SK-N-SH (cell line): ENCODE measurements at regions not wholly inside any gene's neighbourhood (a gene's known extent, or its start where the extent isn't known, plus 50 kb on each side); places are given as distances from the start of the nearest gene placed in this dataset.

ENCODE experiments used
- CTCF ChIA-PET: fragments of 300-600, 350-600 bp; formaldehyde crosslinking; extraction: SDS; loops from one replicate; lab custom pipeline; 2021; lab: Yijun Ruan, JAX
- POLR2A ChIA-PET: fragments of 350-600 bp; sonication (Branson Sonifier 250); formaldehyde crosslinking; extraction: SDS; loops from one replicate; lab custom pipeline; 2020; ENCODE audit warnings: antibody characterized with exemption, inconsistent platforms; lab: Yijun Ruan, JAX
- DNase-seq: peaks from one replicate; pipeline ENCODE4 v3.0.0; 2012
- H2AFZ ChIP-seq: fragments of 200-600 bp; sonication (generic); 2 replicates; pipeline ENCODE4 v1.8.1; 2016; ENCODE audit warnings: antibody characterized with exemption, mild to moderate bottlenecking, low read depth
- H3F3A ChIP-seq: fragments of 200-600 bp; sonication (generic); replicated peaks from 2 replicates; pipeline ENCODE3; 2016; ENCODE audit warnings: antibody characterized with exemption, mild to moderate bottlenecking; ENCODE audit not compliant: insufficient read depth
- H3K27ac ChIP-seq, 2 experiments: fragments of 200-500 bp in 1 of 2; fragments of 200-600 bp in 1 of 2; sonication (Bioruptor generic) in 1 of 2; sonication (generic), shearing (Covaris generic) in 1 of 2; 2 replicates each; pipeline versions ENCODE4 v1.5.1 to v1.6.1; 2014 to 2016; ENCODE audit warnings: low read depth in 2 of 2, inconsistent platforms in 1 of 2, low read length in 1 of 2, mild to moderate bottlenecking in 1 of 2, mixed read lengths in 1 of 2
- H3K27me3 ChIP-seq: fragments of 200-600 bp; sonication (generic), shearing (Covaris generic); 2 replicates; pipeline ENCODE4 v1.6.1; 2016; ENCODE audit warnings: mixed run types; ENCODE audit not compliant: insufficient read depth
- H3K36me3 ChIP-seq, 2 experiments: fragments of 200-500 bp in 1 of 2; fragments of 200-600 bp in 1 of 2; sonication (Bioruptor generic) in 1 of 2; sonication (generic) in 1 of 2; replicated peaks in 1 of 2; 2 replicates each; pipeline versions ENCODE3 to v1.5.1; 2014 to 2016; ENCODE audit warnings: low read length in 1 of 2, mild to moderate bottlenecking in 1 of 2; ENCODE audit not compliant: insufficient read depth in 2 of 2, control insufficient read depth in 1 of 2
- H3K4me1 ChIP-seq, 2 experiments: fragments of 200-500 bp in 1 of 2; fragments of 200-600 bp in 1 of 2; sonication (Bioruptor generic) in 1 of 2; sonication (generic), shearing (Covaris generic) in 1 of 2; 2 replicates each; pipeline versions ENCODE4 v1.5.1 to v1.6.1; 2014 to 2016; ENCODE audit warnings: low read depth in 1 of 2, low read length in 1 of 2, mixed run types in 1 of 2; ENCODE audit not compliant: insufficient read depth in 2 of 2, control insufficient read depth in 1 of 2
- H3K4me2 ChIP-seq: fragments of 200-600 bp; sonication (generic), shearing (Covaris generic); 2 replicates; pipeline ENCODE4 v1.6.1; 2017; ENCODE audit warnings: mixed run types
- H3K4me3 ChIP-seq, 2 experiments: fragments of 200-500 bp in 1 of 2; fragments of 200-600 bp in 1 of 2; sonication (Bioruptor generic) in 1 of 2; sonication (generic), shearing (Covaris generic) in 1 of 2; 2 replicates each; pipeline versions ENCODE4 v1.5.1 to v1.8.1; 2014 to 2016; ENCODE audit warnings: low read depth in 2 of 2, inconsistent platforms in 1 of 2, low read length in 1 of 2, mild to moderate bottlenecking in 1 of 2, mixed read lengths in 1 of 2, moderate library complexity in 1 of 2
- H3K79me2 ChIP-seq: fragments of 200-600 bp; sonication (generic); 2 replicates; pipeline ENCODE4 v1.8.1; 2017; ENCODE audit warnings: mild to moderate bottlenecking; ENCODE audit not compliant: insufficient read depth
- H3K9ac ChIP-seq: fragments of 200-600 bp; sonication (generic); 2 replicates; pipeline ENCODE4 v1.6.1; 2017; ENCODE audit warnings: mixed run types
- H3K9me2 ChIP-seq: fragments of 200-600 bp; sonication (generic); 2 replicates; pipeline ENCODE4 v1.6.1; 2017; ENCODE audit warnings: mixed run types
- H3K9me3 ChIP-seq: fragments of 200-600 bp; sonication (generic); 2 replicates; pipeline ENCODE4 v1.6.1; 2017; ENCODE audit warnings: mixed run types, mild to moderate bottlenecking, moderate library complexity
- H4K20me1 ChIP-seq: fragments of 200-600 bp; sonication (generic); 2 replicates; pipeline ENCODE4 v1.6.1; 2017; ENCODE audit warnings: mild to moderate bottlenecking, mixed run types; ENCODE audit not compliant: insufficient read depth
- FOSL2 ChIP-seq: IDR thresholded peaks from 2 replicates; pipeline ENCODE4 v1.4.0; 2012; ENCODE audit warnings: low read depth, mild to moderate bottlenecking, moderate library complexity, borderline replicate concordance
- GABPA ChIP-seq: IDR thresholded peaks from 2 replicates; pipeline ENCODE4 v1.4.0; 2012; ENCODE audit warnings: low read depth, mild to moderate bottlenecking
- GATA2 ChIP-seq: sonication (generic); formaldehyde crosslinking; IDR thresholded peaks from 2 replicates; pipeline ENCODE4 v1.5.0; 2020; ENCODE audit warnings: mild to moderate bottlenecking, missing genetic modification reagents
- IRF3 ChIP-seq: fragments of 150-350 bp; IDR thresholded peaks from 2 replicates; pipeline ENCODE4 v1.6.1; 2016; ENCODE audit warnings: mild to moderate bottlenecking, low read depth, low read length
- JUND ChIP-seq: IDR thresholded peaks from 2 replicates; pipeline ENCODE4 v1.4.0; 2012
- MAX ChIP-seq: IDR thresholded peaks from 2 replicates; pipeline ENCODE4 v1.4.0; 2012; ENCODE audit warnings: low read depth
- NRF1 ChIP-seq: IDR thresholded peaks from 2 replicates; pipeline ENCODE4 v1.6.1; 2012; ENCODE audit warnings: low read depth, mild to moderate bottlenecking, low read length
- RAD21 ChIP-seq: IDR thresholded peaks from 2 replicates; pipeline ENCODE4 v1.6.1; 2012; ENCODE audit warnings: mild to moderate bottlenecking, low read length
- RCOR1 ChIP-seq: fragments of 150-350 bp; IDR thresholded peaks from 2 replicates; pipeline ENCODE4 v1.6.1; 2017; ENCODE audit warnings: antibody characterized with exemption, low read length
- REST ChIP-seq: IDR thresholded peaks from 2 replicates; pipeline ENCODE4 v1.6.1; 2012; ENCODE audit warnings: mild to moderate bottlenecking, low read depth, low read length, moderate library complexity
- RXRA ChIP-seq: IDR thresholded peaks from 2 replicates; pipeline ENCODE4 v1.4.0; 2012; ENCODE audit warnings: low read depth, mild to moderate bottlenecking, borderline replicate concordance
- SIN3A ChIP-seq: IDR thresholded peaks from 2 replicates; pipeline ENCODE4 v1.6.1; 2012; ENCODE audit warnings: low read depth, mild to moderate bottlenecking, low read length, moderate library complexity, borderline replicate concordance
- SMC3 ChIP-seq: IDR thresholded peaks from 2 replicates; pipeline ENCODE4 v1.6.1; 2012; ENCODE audit warnings: low read depth, low read length, improper control_type of control experiment
- TAF1 ChIP-seq: IDR thresholded peaks from 2 replicates; pipeline ENCODE4 v1.6.1; 2012; ENCODE audit warnings: low read depth, mild to moderate bottlenecking, low read length, moderate library complexity, borderline replicate concordance
- TCF12 ChIP-seq: IDR thresholded peaks from 2 replicates; pipeline ENCODE4 v1.4.0; 2012
- TEAD4 ChIP-seq: IDR thresholded peaks from 2 replicates; pipeline ENCODE4 v1.4.0; 2012; ENCODE audit warnings: mild to moderate bottlenecking, borderline replicate concordance; ENCODE audit not compliant: insufficient read depth
- USF1 ChIP-seq: IDR thresholded peaks from 2 replicates; pipeline ENCODE4 v1.4.0; 2012; ENCODE audit warnings: low read depth, borderline replicate concordance
- YY1 ChIP-seq: IDR thresholded peaks from 2 replicates; pipeline ENCODE4 v1.4.0; 2012; ENCODE audit warnings: low read depth, mild to moderate bottlenecking
- ZBTB33 ChIP-seq: IDR thresholded peaks from 2 replicates; pipeline ENCODE4 v1.4.0; 2012; ENCODE audit warnings: low read depth, borderline replicate concordance
- WGBS: methylation state at CpG from one replicate; pipeline ENCODE4 v1.1.6; 2017; ENCODE audit warnings: low lambda C conversion rate; 5-methylcytosine and 5-hydroxymethylcytosine counted together

GRCh38 chr10:130418731-130419130 is 282.5 kb downstream of the GLRX3 start:
- DNase-seq, result no peak
- H3K4me2 ChIP-seq, result no peak overlapping the region
- H3K9me2 ChIP-seq, result no peaks in the 10 kb centered on the region
- TF ChIP-seq RAD21 (no peak), YY1 (no peak), REST (no peak), JUND (no peak), NRF1 (no peak), TEAD4 (no peak), TAF1 (no peak), RXRA (no peak), TCF12 (no peak), GATA2 (CRISPR knock-in tag) (no peak)
- H3K9me3 ChIP-seq, result no peaks in the 10 kb centered on the region
- ChIA-PET POLR2A (no interaction called here), CTCF (no interaction called here)
- H3K9ac ChIP-seq, result no peak overlapping the region
- no peaks in the 10 kb centered on the region for H3K27me3 ChIP-seq
- WGBS, result 25% methylated on average over 9 of the region's 10 CpGs
- no peaks in the 10 kb centered on the region for H3K79me2 ChIP-seq
- H3K4me3 ChIP-seq, result no peak overlapping the region
- no peaks in the 10 kb centered on the region for H4K20me1 ChIP-seq
- H2AFZ ChIP-seq, result no peak overlapping the region
- H3F3A ChIP-seq, result no peaks in the 10 kb centered on the region
- no peaks in the 10 kb centered on the region for H3K36me3 ChIP-seq
- no peaks in the 10 kb centered on the region for H3K4me1 ChIP-seq
- no peak overlapping the region for H3K27ac ChIP-seq

GRCh38 chr10:130421909-130422308 is 285.7 kb downstream of the GLRX3 start:
- no peak for DNase-seq
- POLR2A ChIA-PET, result no interaction called here

More at GRCh38 chr10:130421909-130422308, 285.7 kb downstream of the GLRX3 start:
- no peaks in the 10 kb centered on the region for H3K9me3 ChIP-seq
- no peak overlapping the region for H2AFZ ChIP-seq
- no peak overlapping the region for H3K4me3 ChIP-seq
- no peaks in the 10 kb centered on the region for H3K4me1 ChIP-seq
- no peaks in the 10 kb centered on the region for H3K9me2 ChIP-seq
- WGBS, result 11% methylated on average over 5 of the region's 9 CpGs
- CTCF ChIA-PET, result no interaction called here
- H3K79me2 ChIP-seq, result no peaks in the 10 kb centered on the region
- no peaks in the 10 kb centered on the region for H4K20me1 ChIP-seq
- H3F3A ChIP-seq, result no peaks in the 10 kb centered on the region
- H3K36me3 ChIP-seq, result no peaks in the 10 kb centered on the region
- TF ChIP-seq RXRA, result no peak
- no peak for TF ChIP-seq SIN3A
- no peak for TF ChIP-seq FOSL2
- no peak for TF ChIP-seq ZBTB33
- no peak for TF ChIP-seq RCOR1
- no peak for TF ChIP-seq IRF3
- no peak for TF ChIP-seq USF1
- TF ChIP-seq SMC3, result no peak
- TF ChIP-seq GABPA, result no peak
- TF ChIP-seq MAX, result no peak
- no peak overlapping the region for H3K4me2 ChIP-seq
- no peak overlapping the region for H3K9ac ChIP-seq
- H3K27me3 ChIP-seq, result no peaks in the 10 kb centered on the region
- H3K27ac ChIP-seq, result no peak overlapping the region
